Spleen (tissue), 7 donors: ENCODE measurements at regions not wholly inside any gene's neighbourhood (a gene's known extent, or its start where the extent isn't known, plus 50 kb on each side); places are given as distances from the start of the nearest gene placed in this dataset.

ENCODE experiments used
- CTCF ChIP-seq, 11 experiments: fragments of 200-600 bp in 7 of 11; fragments of 450-650 bp in 4 of 11; sonication (generic) in 4 of 11; IDR thresholded peaks in 8 of 11; conservative IDR thresholded peaks in 3 of 11; 1 replicate in 7 of 11; 2 replicates in 4 of 11; pipeline versions ENCODE4 v1.4.0 to v1.8.0; 2016 to 2021; ENCODE audit warnings: antibody characterized with exemption in 11 of 11, inconsistent platforms in 4 of 11, mild to moderate bottlenecking in 1 of 11
- POLR2A ChIP-seq, 3 donors: fragments of 450-650 bp; IDR thresholded peaks; one replicate each; pipeline ENCODE4 v1.5.1; 2017; ENCODE audit warnings: antibody characterized with exemption in 3 of 3, mild to moderate bottlenecking in 1 of 3
- POLR2AphosphoS5 ChIP-seq, 3 donors: sonication (generic); formaldehyde crosslinking; IDR thresholded peaks; one replicate each; pipeline ENCODE4 v1.5.1; 2017; ENCODE audit warnings: antibody characterized with exemption in 3 of 3
- donor health status: DM: no; HTN: no; CAD: no; lungs with moderate emphysema.
- donor health status: DM: no; HTN: no; CAD: no.
- donor health status: DM: no; HTN: no; CAD: no.

GRCh38 chr13:76043874-76044273 is 407.7 kb downstream of the LMO7 start:
- TF ChIP-seq CTCF (IDR thresholded peaks at IDR 0.05 in 8 of 11, conservative IDR thresholded peaks at IDR 0.05 in 3 of 11) (no peak), POLR2A (IDR thresholded peaks at IDR 0.05) (no peak), POLR2AphosphoS5 (IDR thresholded peaks at IDR 0.05) (no peak)
